PC-3 (cell line): ENCODE measurements at regions not wholly inside any gene's neighbourhood (a gene's known extent, or its start where the extent isn't known, plus 50 kb on each side); places are given as distances from the start of the nearest gene placed in this dataset.

Experiments used
- ATAC-seq: fragments of 200-7000 bp; cut with Tn5 transposase; 2 replicates; pipeline ENCODE4 v1.9.1; 2020; ENCODE audit warnings: mild to moderate bottlenecking, moderate library complexity
- BruUV-seq: library from RNA; stranded (reverse); fragments of 400-500 nt; replicated peaks from 2 replicates; lab custom pipeline; 2021; lab: Mats Ljungman, UMichigan
- CTCF ChIA-PET: fragments of 300-600 bp; sonication (Branson Sonifier 250); formaldehyde crosslinking; loops from one replicate; lab custom pipeline; 2022; ENCODE audit warnings: antibody characterized with exemption; lab: Charles Lee
- POLR2A ChIA-PET: fragments of 300-600 bp; sonication (Branson Sonifier 250); formaldehyde crosslinking; loops from one replicate; lab custom pipeline; 2022; ENCODE audit warnings: antibody characterized with exemption; ENCODE audit not compliant: unreplicated experiment; lab: Charles Lee
- DNase-seq: peaks from one replicate; pipeline ENCODE4 v3.0.0-alpha.2; 2015
- H2AFZ ChIP-seq: fragments of 300-600 bp; sonication (generic); 2 replicates; pipeline ENCODE4 v1.6.0; 2016; ENCODE audit warnings: antibody characterized with exemption, low read length
- H3F3A ChIP-seq: fragments of 300-600 bp; sonication (generic); one replicate; pipeline ENCODE4 v1.6.0; 2017; ENCODE audit warnings: antibody characterized with exemption, low read length, control low read depth, mild to moderate bottlenecking; ENCODE audit not compliant: unreplicated experiment
- H3K27ac ChIP-seq: fragments of 300-600 bp; sonication (generic); 2 replicates; pipeline ENCODE4 v1.5.1; 2016; ENCODE audit warnings: mild to moderate bottlenecking, low read length
- H3K27me3 ChIP-seq: fragments of 300-600 bp; sonication (generic); 2 replicates; pipeline ENCODE4 v1.6.1; 2016; ENCODE audit warnings: low read length, mixed read lengths
- H3K36me3 ChIP-seq: fragments of 300-600 bp; sonication (generic); 2 replicates; pipeline ENCODE4 v1.6.1; 2016; ENCODE audit warnings: low read depth, mixed run types, low read length, mixed read lengths
- H3K4me1 ChIP-seq: fragments of 300-600 bp; sonication (generic); 2 replicates; pipeline ENCODE4 v1.5.1; 2016; ENCODE audit warnings: low read length; ENCODE audit not compliant: insufficient read depth
- H3K4me2 ChIP-seq: fragments of 300-600 bp; sonication (generic); 2 replicates; pipeline ENCODE4 v1.6.0; 2016; ENCODE audit warnings: low read length
- H3K4me3 ChIP-seq: fragments of 300-600 bp; sonication (generic); 2 replicates; pipeline ENCODE4 v1.5.1; 2016; ENCODE audit warnings: mild to moderate bottlenecking, low read length, mixed read lengths
- H3K79me2 ChIP-seq: fragments of 300-600 bp; sonication (generic); 2 replicates; pipeline ENCODE4 v1.6.1; 2017; ENCODE audit warnings: low read length, mixed read lengths
- H3K9ac ChIP-seq: fragments of 300-600 bp; sonication (generic); 2 replicates; pipeline ENCODE4 v1.6.0; 2016; ENCODE audit warnings: mild to moderate bottlenecking, low read length
- H3K9me2 ChIP-seq: fragments of 300-600 bp; sonication (generic); replicated peaks from 2 replicates; pipeline ENCODE4 v1.6.1; 2016; ENCODE audit warnings: mixed run types, low read length, mixed read lengths
- H3K9me3 ChIP-seq: fragments of 300-600 bp; sonication (generic); 2 replicates; pipeline ENCODE4 v1.6.1; 2016; ENCODE audit warnings: low read length, mixed read lengths
- H4K20me1 ChIP-seq: fragments of 300-600 bp; sonication (generic); 2 replicates; pipeline ENCODE4 v1.6.1; 2016; ENCODE audit warnings: low read length, mixed read lengths
- CTCF ChIP-seq: fragments of 300-600 bp; sonication (generic); conservative IDR thresholded peaks from 2 replicates; pipeline ENCODE4 v1.5.1; 2017; ENCODE audit warnings: antibody characterized with exemption, low read depth, mild to moderate bottlenecking, low read length
- EZH2 ChIP-seq: fragments of 300-600 bp; sonication (generic); IDR thresholded peaks from one replicate; pipeline ENCODE4 v1.6.1; 2017; ENCODE audit warnings: antibody characterized with exemption, mild to moderate bottlenecking, low read length; ENCODE audit not compliant: unreplicated experiment
- EZH2phosphoT487 ChIP-seq: fragments of 300-600 bp; sonication (generic); IDR thresholded peaks from 2 replicates; pipeline ENCODE4 v1.6.1; 2018; ENCODE audit warnings: mild to moderate bottlenecking, antibody characterized with exemption, low read length, borderline replicate concordance
- intact Hi-C: fragments of 100-400 bp; cut with micrococcal nuclease; formaldehyde crosslinking; loops from 2 replicates; pipeline ENCODE4 v1.9.0; 2023

GRCh38 chr9:26562338-26562737 lies 330.3 kb downstream of the CAAP1 start:
- intact Hi-C loops: no loop called here
- Histone ChIP-seq H3F3A (no peaks in the 10 kb centered on the region), H3K9ac (no peak overlapping the region), H3K4me1 (no peaks in the 10 kb centered on the region), H3K27me3 (no peaks in the 10 kb centered on the region), H4K20me1 (no peaks in the 10 kb centered on the region), H3K9me2 (no peaks in the 10 kb centered on the region), H2AFZ (no peak overlapping the region), H3K4me3 (no peak overlapping the region), H3K79me2 (no peaks in the 10 kb centered on the region), H3K36me3 (no peaks in the 10 kb centered on the region), H3K9me3 (no peaks in the 10 kb centered on the region), H3K4me2 (no peak overlapping the region), H3K27ac (no peak overlapping the region)
- POLR2A ChIA-PET: no interaction called here
- no TSS peak for BruUV-seq
- CTCF ChIA-PET: no interaction called here
- ATAC-seq (no peak), DNase-seq (peak; percentile 2)
- TF ChIP-seq EZH2phosphoT487 (no peak), EZH2 (no peak), CTCF (no peak)

- Histone ChIP-seq H3K27me3 (no peaks in the 10 kb centered on the region), H3K79me2 (no peaks in the 10 kb centered on the region), H3F3A (no peaks in the 10 kb centered on the region), H3K4me1 (no peaks in the 10 kb centered on the region), H3K27ac (no peak overlapping the region), H3K9me2 (no peaks in the 10 kb centered on the region), H4K20me1 (no peaks in the 10 kb centered on the region), H3K9me3 (no peaks in the 10 kb centered on the region), H3K4me3 (no peak overlapping the region), H3K9ac (no peak overlapping the region), H3K4me2 (no peak overlapping the region), H3K36me3 (no peaks in the 10 kb centered on the region), H2AFZ (no peak overlapping the region)
- no peak for DNase-seq
- POLR2A ChIA-PET: no interaction called here
- no peak for ATAC-seq
- TF ChIP-seq CTCF: no peak
- TF ChIP-seq EZH2: no peak
- TF ChIP-seq EZH2phosphoT487: no peak
- CTCF ChIA-PET: no interaction called here
- intact Hi-C loops: no loop called here
- no TSS peak for BruUV-seq
Measured at GRCh38 chr9:26561928-26562327, 330.7 kb downstream of the CAAP1 start.

GRCh38 chr9:26559506-26559905 lies 333.1 kb downstream of the CAAP1 start:
- CTCF ChIA-PET: no interaction called here
- BruUV-seq: no TSS peak
- Histone ChIP-seq H3K27ac (no peak overlapping the region), H3K4me1 (no peaks in the 10 kb centered on the region), H3K4me2 (no peak overlapping the region), H3K79me2 (no peaks in the 10 kb centered on the region), H3K9me2 (no peaks in the 10 kb centered on the region), H4K20me1 (no peaks in the 10 kb centered on the region), H3K9me3 (no peaks in the 10 kb centered on the region), H3K4me3 (no peak overlapping the region), H3K27me3 (no peaks in the 10 kb centered on the region), H3K36me3 (no peaks in the 10 kb centered on the region), H3K9ac (no peak overlapping the region), H2AFZ (no peak overlapping the region), H3F3A (no peaks in the 10 kb centered on the region)
- intact Hi-C loops: no loop called here
- no peak for TF ChIP-seq EZH2
- TF ChIP-seq CTCF: no peak
- no peak for TF ChIP-seq EZH2phosphoT487
- no peak for DNase-seq
- POLR2A ChIA-PET: no interaction called here
- ATAC-seq: no peak
